GM23248 (cell line): ENCODE measurements at regions not wholly inside any gene's neighbourhood (a gene's known extent, or its start where the extent isn't known, plus 50 kb on each side); places are given as distances from the start of the nearest gene placed in this dataset.

Source experiments
- EZH2 ChIP-seq: fragments of 200-600 bp; sonication (generic); IDR thresholded peaks from 2 replicates; pipeline ENCODE4 v1.6.1; 2018; ENCODE audit warnings: antibody characterized with exemption, mild to moderate bottlenecking; ENCODE audit not compliant: insufficient read depth, poor library complexity, severe bottlenecking
- EZH2phosphoT487 ChIP-seq: fragments of 200-600 bp; sonication (generic); IDR thresholded peaks from 2 replicates; pipeline ENCODE4 v1.6.1; 2018; ENCODE audit warnings: antibody characterized with exemption, moderate library complexity, mild to moderate bottlenecking, low read depth; ENCODE audit not compliant: insufficient read depth

DNA sequence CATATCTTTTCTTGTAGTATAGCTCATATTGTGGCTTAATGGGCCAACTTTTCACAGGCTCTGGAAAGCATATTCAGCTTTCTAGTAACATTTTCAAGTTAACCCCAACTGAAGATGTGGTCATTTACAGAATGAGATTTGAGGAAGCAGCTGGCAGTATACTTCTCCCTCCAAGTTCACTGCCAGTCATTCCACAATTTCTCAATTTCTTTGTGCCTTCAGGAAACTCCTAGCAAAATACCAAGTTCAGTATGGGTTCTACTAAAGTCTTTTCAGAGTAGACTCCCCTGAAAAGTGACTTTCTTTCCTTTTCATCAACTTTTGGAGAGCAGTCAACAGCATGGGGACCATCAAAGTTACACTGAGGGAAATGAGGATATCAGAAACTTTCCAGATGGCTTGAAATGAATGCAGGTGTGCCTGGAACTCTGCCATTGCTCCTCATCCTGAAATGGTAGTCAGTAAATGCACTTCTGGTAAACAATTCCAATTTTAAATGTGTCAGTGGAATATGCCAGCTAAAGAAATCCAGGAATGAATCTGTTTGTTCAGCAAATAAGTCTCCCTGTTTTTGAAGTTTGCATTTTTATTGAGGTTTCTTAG, 81.5 kb upstream of the TEX13D start:
- TF ChIP-seq EZH2 (no peak), EZH2phosphoT487 (no peak)
